WTC11 (cell line): ENCODE measurements at regions not wholly inside any gene's neighbourhood (a gene's known extent, or its start where the extent isn't known, plus 50 kb on each side); places are given as distances from the start of the nearest gene placed in this dataset.

Experiments used
- ATAC-seq: fragments of 200-7000 bp; cut with Tn5 transposase; 2 replicates; pipeline ENCODE4 v1.10.0; 2021; ENCODE audit warnings: mild to moderate bottlenecking, moderate library complexity
- CTCF ChIA-PET: fragments of 300-600 bp; sonication (Branson Sonifier 250); formaldehyde crosslinking; loops from one replicate; lab custom pipeline; 2021; ENCODE audit warnings: antibody characterized with exemption; lab: Charles Lee
- POLR2A ChIA-PET: fragments of 350-600 bp; sonication (Branson Sonifier 250); formaldehyde crosslinking; loops from one replicate; lab custom pipeline; 2021; ENCODE audit warnings: antibody characterized with exemption; lab: Charles Lee
- DNase-seq: peaks from one replicate; pipeline ENCODE4 v3.0.0; 2021; ENCODE audit warnings: low spot score
- H3K27ac Mint-ChIP-seq: 2 replicates; pipeline ENCODE4 v1.8.0; 2021; ENCODE audit warnings: mixed read lengths
- H3K27me3 Mint-ChIP-seq: 2 replicates; pipeline ENCODE4 v1.8.0; 2021; ENCODE audit warnings: low read depth, mild to moderate bottlenecking, moderate library complexity, mixed read lengths
- H3K36me3 Mint-ChIP-seq: 2 replicates; pipeline ENCODE4 v1.8.0; 2021; ENCODE audit warnings: mixed read lengths
- H3K4me1 Mint-ChIP-seq: 2 replicates; pipeline ENCODE4 v1.8.0; 2022; ENCODE audit warnings: mixed read lengths
- H3K4me3 Mint-ChIP-seq: 2 replicates; pipeline ENCODE4 v1.8.0; 2021; ENCODE audit warnings: mild to moderate bottlenecking, moderate library complexity, mixed read lengths
- H3K9me3 Mint-ChIP-seq: 2 replicates; pipeline ENCODE4 v1.8.0; 2021; ENCODE audit warnings: mixed read lengths
- CREB1 ChIP-seq: sonication (generic); formaldehyde crosslinking; IDR thresholded peaks from 2 replicates; pipeline ENCODE4 v1.8.0; 2023; ENCODE audit warnings: mild to moderate bottlenecking, missing genetic modification reagents
- CREM ChIP-seq: sonication (generic); formaldehyde crosslinking; IDR thresholded peaks from 2 replicates; pipeline ENCODE4 v1.8.1; 2022; ENCODE audit warnings: mild to moderate bottlenecking, missing genetic modification reagents, moderate library complexity
- EMX1 ChIP-seq: fragments of 250-450 bp; sonication (Bioruptor Pico); IDR thresholded peaks from 2 replicates; pipeline ENCODE4 v1.8.0; 2021; ENCODE audit warnings: mild to moderate bottlenecking
- ETV6 ChIP-seq: sonication (generic); formaldehyde crosslinking; IDR thresholded peaks from 2 replicates; pipeline ENCODE4 v1.8.1; 2022; ENCODE audit warnings: mild to moderate bottlenecking, missing genetic modification reagents
- GTF2I ChIP-seq: fragments of 250-450 bp; sonication (Bioruptor Pico); conservative IDR thresholded peaks from 2 replicates; pipeline ENCODE4 v1.4.0; 2021; ENCODE audit warnings: mild to moderate bottlenecking
- HMGA2 ChIP-seq: fragments of 250-450 bp; sonication (Bioruptor Pico); IDR thresholded peaks from 2 replicates; pipeline ENCODE4 v1.4.0; 2021; ENCODE audit warnings: mild to moderate bottlenecking, moderate library complexity
- IRF2 ChIP-seq: sonication (generic); formaldehyde crosslinking; IDR thresholded peaks from 2 replicates; pipeline ENCODE4 v1.8.0; 2022; ENCODE audit warnings: low read depth, missing genetic modification reagents, borderline replicate concordance
- JAZF1 ChIP-seq: fragments of 250-450 bp; sonication (Bioruptor Pico); IDR thresholded peaks from 2 replicates; pipeline ENCODE4 v1.9.0; 2021; ENCODE audit warnings: moderate library complexity, mild to moderate bottlenecking, inconsistent platforms
- MXD4 ChIP-seq: fragments of 250-450 bp; sonication (Bioruptor Pico); IDR thresholded peaks from 2 replicates; pipeline ENCODE4 v1.8.0; 2021; ENCODE audit warnings: mild to moderate bottlenecking, moderate library complexity, borderline replicate concordance
- NR1H2 ChIP-seq: sonication (generic); formaldehyde crosslinking; IDR thresholded peaks from 2 replicates; pipeline ENCODE4 v1.9.0; 2021; ENCODE audit warnings: mild to moderate bottlenecking, moderate library complexity, missing genetic modification reagents
- NR2C2 ChIP-seq: sonication (generic); formaldehyde crosslinking; IDR thresholded peaks from 2 replicates; pipeline ENCODE4 v1.8.0; 2022; ENCODE audit warnings: mild to moderate bottlenecking, missing genetic modification reagents
- NR3C1 ChIP-seq: sonication (generic); formaldehyde crosslinking; conservative IDR thresholded peaks from 2 replicates; pipeline ENCODE4 v1.8.1; 2023; ENCODE audit warnings: low read depth, mild to moderate bottlenecking, missing genetic modification reagents
- RELA ChIP-seq: sonication (generic); formaldehyde crosslinking; IDR thresholded peaks from 2 replicates; pipeline ENCODE4 v1.8.1; 2022; ENCODE audit warnings: missing genetic modification reagents, mild to moderate bottlenecking, borderline replicate concordance
- RORB ChIP-seq: fragments of 250-450 bp; sonication (Bioruptor Pico); IDR thresholded peaks from 2 replicates; pipeline ENCODE4 v1.9.0; 2021; ENCODE audit warnings: mild to moderate bottlenecking
- SMAD3 ChIP-seq: sonication (generic); formaldehyde crosslinking; IDR thresholded peaks from 2 replicates; pipeline ENCODE4 v1.8.0; 2022; ENCODE audit warnings: missing genetic modification reagents, mild to moderate bottlenecking, borderline replicate concordance
- TEAD1 ChIP-seq: sonication (generic); formaldehyde crosslinking; IDR thresholded peaks from 2 replicates; pipeline ENCODE4 v1.8.0; 2022; ENCODE audit warnings: mild to moderate bottlenecking, missing genetic modification reagents
- TP53 ChIP-seq: sonication (generic); formaldehyde crosslinking; IDR thresholded peaks from 2 replicates; pipeline ENCODE4 v1.8.1; 2023; ENCODE audit warnings: mild to moderate bottlenecking, missing genetic modification reagents
- ZNF671 ChIP-seq: fragments of 250-450 bp; sonication (Bioruptor Pico); IDR thresholded peaks from 2 replicates; pipeline ENCODE4 v1.8.0; 2021; ENCODE audit warnings: mild to moderate bottlenecking
- TF ChIP-seq, protein P1 (sequence below): sonication (generic); formaldehyde crosslinking; IDR thresholded peaks from 2 replicates; pipeline ENCODE4 v1.8.1; 2022; ENCODE audit warnings: mild to moderate bottlenecking, missing genetic modification reagents, moderate library complexity, borderline replicate concordance
- TF ChIP-seq, protein P2 (sequence below): sonication (generic); formaldehyde crosslinking; IDR thresholded peaks from 2 replicates; pipeline ENCODE4 v1.8.1; 2022; ENCODE audit warnings: missing genetic modification reagents, borderline replicate concordance
- TF ChIP-seq, protein P3 (sequence below): sonication (generic); formaldehyde crosslinking; IDR thresholded peaks from 2 replicates; pipeline ENCODE4 v1.8.0; 2022; ENCODE audit warnings: mild to moderate bottlenecking, missing genetic modification reagents
- TF ChIP-seq, protein P4 (sequence below): sonication (generic); formaldehyde crosslinking; IDR thresholded peaks from 2 replicates; pipeline ENCODE4 v1.8.0; 2023; ENCODE audit warnings: missing genetic modification reagents
- TF ChIP-seq, protein P5 (sequence below): sonication (generic); formaldehyde crosslinking; IDR thresholded peaks from 2 replicates; pipeline ENCODE4 v1.8.1; 2022; ENCODE audit warnings: low read depth, mild to moderate bottlenecking, moderate library complexity, missing genetic modification reagents, borderline replicate concordance

DNA sequence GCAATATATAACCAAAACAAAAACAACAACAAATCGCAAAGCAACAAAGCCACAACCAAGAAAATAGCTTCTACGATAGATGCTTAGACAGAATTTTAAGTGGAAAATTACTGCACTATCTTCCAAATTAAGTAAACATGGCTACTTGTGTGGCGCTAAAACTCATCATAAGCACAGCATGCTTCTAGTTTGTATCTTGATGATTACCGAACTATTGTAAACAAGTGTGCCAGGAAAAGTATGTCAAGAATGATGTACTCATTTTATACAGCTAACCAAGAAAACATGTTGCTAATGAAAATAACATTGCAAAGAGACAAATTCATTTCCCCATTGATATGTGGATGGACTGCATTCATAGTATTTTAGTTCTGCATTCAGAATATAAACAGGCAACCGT is 271.9 kb upstream of the GPC6 start:
- no peaks in the 10 kb centered on the region for H3K27me3 Mint-ChIP-seq
- CTCF ChIA-PET: no interaction called here
- H3K4me3 Mint-ChIP-seq: no peak overlapping the region
- no peak overlapping the region for H3K27ac Mint-ChIP-seq
- POLR2A ChIA-PET: no interaction called here
- peaks cover 9% of the 10 kb centered on the region for H3K9me3 Mint-ChIP-seq
- no peak for DNase-seq
- TF ChIP-seq, protein P1, sequence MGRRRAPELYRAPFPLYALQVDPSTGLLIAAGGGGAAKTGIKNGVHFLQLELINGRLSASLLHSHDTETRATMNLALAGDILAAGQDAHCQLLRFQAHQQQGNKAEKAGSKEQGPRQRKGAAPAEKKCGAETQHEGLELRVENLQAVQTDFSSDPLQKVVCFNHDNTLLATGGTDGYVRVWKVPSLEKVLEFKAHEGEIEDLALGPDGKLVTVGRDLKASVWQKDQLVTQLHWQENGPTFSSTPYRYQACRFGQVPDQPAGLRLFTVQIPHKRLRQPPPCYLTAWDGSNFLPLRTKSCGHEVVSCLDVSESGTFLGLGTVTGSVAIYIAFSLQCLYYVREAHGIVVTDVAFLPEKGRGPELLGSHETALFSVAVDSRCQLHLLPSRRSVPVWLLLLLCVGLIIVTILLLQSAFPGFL (CRISPR knock-in tag): no peak
- no peak for TF ChIP-seq NR3C1 (CRISPR knock-in tag)
- TF ChIP-seq, protein P2, sequence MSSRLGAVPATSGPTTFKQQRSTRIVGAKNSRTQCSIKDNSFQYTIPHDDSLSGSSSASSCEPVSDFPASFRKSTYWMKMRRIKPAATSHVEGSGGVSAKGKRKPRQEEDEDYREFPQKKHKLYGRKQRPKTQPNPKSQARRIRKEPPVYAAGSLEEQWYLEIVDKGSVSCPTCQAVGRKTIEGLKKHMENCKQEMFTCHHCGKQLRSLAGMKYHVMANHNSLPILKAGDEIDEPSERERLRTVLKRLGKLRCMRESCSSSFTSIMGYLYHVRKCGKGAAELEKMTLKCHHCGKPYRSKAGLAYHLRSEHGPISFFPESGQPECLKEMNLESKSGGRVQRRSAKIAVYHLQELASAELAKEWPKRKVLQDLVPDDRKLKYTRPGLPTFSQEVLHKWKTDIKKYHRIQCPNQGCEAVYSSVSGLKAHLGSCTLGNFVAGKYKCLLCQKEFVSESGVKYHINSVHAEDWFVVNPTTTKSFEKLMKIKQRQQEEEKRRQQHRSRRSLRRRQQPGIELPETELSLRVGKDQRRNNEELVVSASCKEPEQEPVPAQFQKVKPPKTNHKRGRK (CRISPR knock-in tag): no peak
- TF ChIP-seq, protein P3, sequence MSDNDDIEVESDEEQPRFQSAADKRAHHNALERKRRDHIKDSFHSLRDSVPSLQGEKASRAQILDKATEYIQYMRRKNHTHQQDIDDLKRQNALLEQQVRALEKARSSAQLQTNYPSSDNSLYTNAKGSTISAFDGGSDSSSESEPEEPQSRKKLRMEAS (CRISPR knock-in tag): no peak
- no peak for TF ChIP-seq IRF2
- TF ChIP-seq CREM: no peak
- TF ChIP-seq, all 79 proteins: peak for 0
- no peak for ATAC-seq
- H3K36me3 Mint-ChIP-seq: no peaks in the 10 kb centered on the region
- H3K4me1 Mint-ChIP-seq: peaks cover 11% of the 10 kb centered on the region

DNA sequence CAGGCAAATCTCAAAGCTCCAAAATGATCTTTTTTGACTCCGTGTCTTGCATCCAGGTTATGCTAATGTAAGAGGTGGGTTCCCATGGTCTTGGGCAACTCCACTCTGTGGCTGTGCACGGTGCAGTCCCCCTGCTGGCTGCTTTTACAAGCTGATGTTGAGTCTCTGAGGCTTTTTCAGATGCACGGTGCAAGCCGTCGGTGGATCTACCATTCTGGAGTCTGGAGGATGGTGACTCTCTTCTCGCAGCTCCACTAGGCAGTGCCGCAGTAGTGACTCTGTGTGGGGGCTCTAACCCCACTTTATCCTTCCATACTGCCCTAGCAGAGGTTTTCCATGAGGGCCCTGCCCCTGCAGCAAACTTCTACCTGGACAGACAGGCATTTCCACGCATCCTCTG is 266.8 kb upstream of the GPC6 start:
- Mint-ChIP-seq H3K9me3 (peaks cover 46% of the 10 kb centered on the region), H3K4me1 (peaks cover 7% of the 10 kb centered on the region), H3K27me3 (no peaks in the 10 kb centered on the region)
- DNase-seq: no peak
- TF ChIP-seq TP53 (CRISPR knock-in tag): no peak
- TF ChIP-seq, protein P4, sequence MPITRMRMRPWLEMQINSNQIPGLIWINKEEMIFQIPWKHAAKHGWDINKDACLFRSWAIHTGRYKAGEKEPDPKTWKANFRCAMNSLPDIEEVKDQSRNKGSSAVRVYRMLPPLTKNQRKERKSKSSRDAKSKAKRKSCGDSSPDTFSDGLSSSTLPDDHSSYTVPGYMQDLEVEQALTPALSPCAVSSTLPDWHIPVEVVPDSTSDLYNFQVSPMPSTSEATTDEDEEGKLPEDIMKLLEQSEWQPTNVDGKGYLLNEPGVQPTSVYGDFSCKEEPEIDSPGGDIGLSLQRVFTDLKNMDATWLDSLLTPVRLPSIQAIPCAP (CRISPR knock-in tag): no peak
- no peak for TF ChIP-seq TEAD1 (CRISPR knock-in tag)
- no peak for TF ChIP-seq RORB (CRISPR knock-in tag)
- no peak for TF ChIP-seq ZNF671 (CRISPR knock-in tag)
- no peak for TF ChIP-seq JAZF1
- no peak for TF ChIP-seq NR1H2 (CRISPR knock-in tag)
- TF ChIP-seq SMAD3: no peak
- TF ChIP-seq NR2C2: no peak
- TF ChIP-seq HMGA2 (CRISPR knock-in tag): no peak
- TF ChIP-seq CREB1: no peak
- TF ChIP-seq, protein P5, sequence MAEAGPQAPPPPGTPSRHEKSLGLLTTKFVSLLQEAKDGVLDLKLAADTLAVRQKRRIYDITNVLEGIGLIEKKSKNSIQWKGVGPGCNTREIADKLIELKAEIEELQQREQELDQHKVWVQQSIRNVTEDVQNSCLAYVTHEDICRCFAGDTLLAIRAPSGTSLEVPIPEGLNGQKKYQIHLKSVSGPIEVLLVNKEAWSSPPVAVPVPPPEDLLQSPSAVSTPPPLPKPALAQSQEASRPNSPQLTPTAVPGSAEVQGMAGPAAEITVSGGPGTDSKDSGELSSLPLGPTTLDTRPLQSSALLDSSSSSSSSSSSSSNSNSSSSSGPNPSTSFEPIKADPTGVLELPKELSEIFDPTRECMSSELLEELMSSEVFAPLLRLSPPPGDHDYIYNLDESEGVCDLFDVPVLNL (CRISPR knock-in tag): no peak
- TF ChIP-seq GTF2I (CRISPR knock-in tag): no peak
- TF ChIP-seq RELA (CRISPR knock-in tag): no peak
- no peak for TF ChIP-seq ETV6 (CRISPR knock-in tag)
- no peak for TF ChIP-seq EMX1 (CRISPR knock-in tag)
- TF ChIP-seq, protein P3 (CRISPR knock-in tag): no peak
- TF ChIP-seq MXD4 (CRISPR knock-in tag): no peak
- TF ChIP-seq, all 79 proteins: peak for 0
- ChIA-PET POLR2A (no interaction called here), CTCF (interaction anchor here (0.6 kb wide), 1 partner anchor 173 kb away, joined by 3 read pairs; no protein-coding TSS in a partner anchor)
- Mint-ChIP-seq H3K4me3 (no peak overlapping the region), H3K36me3 (peaks cover 18% of the 10 kb centered on the region), H3K27ac (no peak overlapping the region)
- ATAC-seq: no peak
